ENCODE measurements at regions not wholly inside any gene's neighbourhood (a gene's known extent, or its start where the extent isn't known, plus 50 kb on each side); places are given as distances from the start of the nearest gene placed in this dataset.

DNA sequence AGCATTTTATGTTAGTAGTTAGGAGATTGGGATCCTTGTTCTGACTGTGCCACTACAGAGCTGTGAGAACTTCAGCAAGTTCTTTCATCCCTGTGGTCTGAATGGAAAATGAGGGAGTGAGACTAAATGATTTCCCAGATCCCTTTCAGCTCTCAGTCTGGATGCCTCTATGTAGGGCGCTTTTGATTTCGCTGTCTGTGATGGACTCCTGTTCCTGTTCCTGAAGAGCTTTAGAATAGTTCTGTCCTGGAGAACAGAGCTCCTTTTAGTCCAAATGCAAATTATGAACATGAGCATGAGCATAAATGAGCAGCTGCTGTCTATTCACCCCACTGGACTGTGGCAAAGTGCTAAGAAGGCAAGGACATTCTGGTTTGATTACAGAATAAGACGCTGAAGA is 61.4 kb upstream of the NT5E start:
- H3K27me3 ChIP-seq (ENCODE audit: low read length), result no peaks in the 10 kb centered on the region
- H3K9me2 ChIP-seq (replicated peaks; ENCODE audit: insufficient read depth, low read length), result no peaks in the 10 kb centered on the region; the same call in 1 of the 2 replicates
- no peaks in the 10 kb centered on the region for H4K20me1 ChIP-seq (ENCODE audit: insufficient read depth, low read depth, low read length)
- no peak overlapping the region for H3K4me3 ChIP-seq (ENCODE audit: low read length)
- H3K4me1 ChIP-seq (ENCODE audit: low read length), result no peaks in the 10 kb centered on the region
- H2AFZ ChIP-seq (ENCODE audit: low read length), result no peak overlapping the region
- no peaks in the 10 kb centered on the region for H3K79me2 ChIP-seq (ENCODE audit: low read length)
- no peak overlapping the region for H3K27ac ChIP-seq (ENCODE audit: low read length)
- H3K36me3 ChIP-seq (ENCODE audit: insufficient read depth, low read length), result no peaks in the 10 kb centered on the region
- H3K9ac ChIP-seq (ENCODE audit: low read length), result no peak overlapping the region
- DNase-seq, result no peak
- H3K9me3 ChIP-seq (ENCODE audit: low read length), result no peaks in the 10 kb centered on the region
- H3K4me2 ChIP-seq (ENCODE audit: low read depth, low read length, poor library complexity, severe bottlenecking), result no peak overlapping the region

GRCh38 chr6:85385636-85386315 is 64.1 kb upstream of the NT5E start:
- H3K27me3 ChIP-seq (ENCODE audit: low read length), result no peaks in the 10 kb centered on the region
- no peaks in the 10 kb centered on the region for H4K20me1 ChIP-seq (ENCODE audit: insufficient read depth, low read depth, low read length)
- no peak overlapping the region for H2AFZ ChIP-seq (ENCODE audit: low read length)
- no peak overlapping the region for H3K4me2 ChIP-seq (ENCODE audit: low read depth, low read length, poor library complexity, severe bottlenecking)
- no peaks in the 10 kb centered on the region for H3K79me2 ChIP-seq (ENCODE audit: low read length)
- no peak overlapping the region for H3K27ac ChIP-seq (ENCODE audit: low read length)
- H3K36me3 ChIP-seq (ENCODE audit: insufficient read depth, low read length), result no peaks in the 10 kb centered on the region
- no peaks in the 10 kb centered on the region for H3K9me3 ChIP-seq (ENCODE audit: low read length)
- H3K4me3 ChIP-seq (ENCODE audit: low read length), result no peak overlapping the region
- H3K4me1 ChIP-seq (ENCODE audit: low read length), result no peaks in the 10 kb centered on the region
- DNase-seq, result no peak
- H3K9me2 ChIP-seq (replicated peaks; ENCODE audit: insufficient read depth, low read length), result no peaks in the 10 kb centered on the region
- no peak overlapping the region for H3K9ac ChIP-seq (ENCODE audit: low read length)

- Histone ChIP-seq H3K9me2 (replicated peaks; ENCODE audit: insufficient read depth, low read length) (no peaks in the 10 kb centered on the region), H3K27ac (ENCODE audit: low read length) (no peak overlapping the region), H3K79me2 (ENCODE audit: low read length) (no peaks in the 10 kb centered on the region), H3K4me2 (ENCODE audit: low read depth, low read length, poor library complexity, severe bottlenecking) (no peak overlapping the region), H3K27me3 (ENCODE audit: low read length) (no peaks in the 10 kb centered on the region), H2AFZ (ENCODE audit: low read length) (no peak overlapping the region), H3K4me1 (ENCODE audit: low read length) (no peaks in the 10 kb centered on the region), H4K20me1 (ENCODE audit: insufficient read depth, low read depth, low read length) (no peaks in the 10 kb centered on the region), H3K9me3 (ENCODE audit: low read length) (no peaks in the 10 kb centered on the region), H3K4me3 (ENCODE audit: low read length) (no peak overlapping the region), H3K36me3 (ENCODE audit: insufficient read depth, low read length) (no peaks in the 10 kb centered on the region), H3K9ac (ENCODE audit: low read length) (no peak overlapping the region)
- no peak for DNase-seq
These were observed 66.8 kb upstream of the NT5E start for GRCh38 chr6:85383042-85383441.

DNA sequence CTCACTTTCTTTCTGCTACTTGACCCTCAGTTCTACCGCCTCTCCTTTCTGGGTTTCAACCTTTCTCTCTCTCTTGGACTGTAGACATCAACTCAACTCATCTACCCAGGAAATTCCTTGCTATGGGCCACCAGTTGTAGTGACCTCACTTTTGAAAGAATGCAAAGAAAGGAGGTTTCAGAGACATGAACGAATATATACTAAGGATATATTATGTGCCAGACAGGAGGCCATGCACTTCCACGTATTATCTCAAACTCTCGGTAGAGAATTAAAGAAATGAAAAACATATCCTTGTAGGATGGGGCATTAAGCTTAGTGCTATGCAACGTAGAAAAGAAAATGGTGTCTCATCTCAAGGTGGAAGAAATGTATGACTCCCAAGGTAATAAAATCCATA is 67.3 kb upstream of the NT5E start:
- no peak overlapping the region for H2AFZ ChIP-seq (ENCODE audit: low read length)
- no peaks in the 10 kb centered on the region for H3K4me1 ChIP-seq (ENCODE audit: low read length)
- no peaks in the 10 kb centered on the region for H4K20me1 ChIP-seq (ENCODE audit: insufficient read depth, low read depth, low read length)
- no peak overlapping the region for H3K9ac ChIP-seq (ENCODE audit: low read length)
- no peaks in the 10 kb centered on the region for H3K9me3 ChIP-seq (ENCODE audit: low read length)
- no peaks in the 10 kb centered on the region for H3K79me2 ChIP-seq (ENCODE audit: low read length)
- H3K27me3 ChIP-seq (ENCODE audit: low read length), result no peaks in the 10 kb centered on the region
- H3K4me2 ChIP-seq (ENCODE audit: low read depth, low read length, poor library complexity, severe bottlenecking), result no peak overlapping the region
- no peak overlapping the region for H3K4me3 ChIP-seq (ENCODE audit: low read length)
- H3K27ac ChIP-seq (ENCODE audit: low read length), result no peak overlapping the region
- H3K36me3 ChIP-seq (ENCODE audit: insufficient read depth, low read length), result no peaks in the 10 kb centered on the region
- H3K9me2 ChIP-seq (replicated peaks; ENCODE audit: insufficient read depth, low read length), result no peaks in the 10 kb centered on the region
- DNase-seq, result no peak

DNA sequence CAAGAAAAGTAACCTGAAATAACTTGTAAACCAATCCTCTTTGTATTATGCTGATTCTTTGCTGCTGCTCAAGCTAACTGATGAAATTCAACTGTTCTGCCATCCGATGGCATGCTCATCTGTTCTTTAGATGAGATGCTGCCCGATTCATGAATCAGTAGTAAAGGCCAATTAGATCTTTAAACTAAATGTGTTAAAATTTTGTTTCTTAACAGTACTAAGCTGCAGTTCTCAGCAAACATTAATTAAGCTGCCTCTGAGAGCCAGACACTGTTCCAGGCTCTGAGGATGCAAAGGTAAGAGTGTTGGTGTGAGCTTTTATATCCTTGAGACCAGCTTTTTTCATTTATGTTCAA is 77.0 kb upstream of the NT5E start:
- no peaks in the 10 kb centered on the region for H3K27me3 ChIP-seq (ENCODE audit: low read length)
- H3K79me2 ChIP-seq (ENCODE audit: low read length), result no peaks in the 10 kb centered on the region
- H3K4me2 ChIP-seq (ENCODE audit: low read depth, low read length, poor library complexity, severe bottlenecking), result no peak overlapping the region
- H4K20me1 ChIP-seq (ENCODE audit: insufficient read depth, low read depth, low read length), result no peaks in the 10 kb centered on the region
- no peak overlapping the region for H2AFZ ChIP-seq (ENCODE audit: low read length)
- no peaks in the 10 kb centered on the region for H3K9me3 ChIP-seq (ENCODE audit: low read length)
- no peak overlapping the region for H3K4me3 ChIP-seq (ENCODE audit: low read length)
- no peaks in the 10 kb centered on the region for H3K4me1 ChIP-seq (ENCODE audit: low read length)
- peak; percentile 11 for DNase-seq
- H3K9ac ChIP-seq (ENCODE audit: low read length), result no peak overlapping the region
- H3K27ac ChIP-seq (ENCODE audit: low read length), result no peak overlapping the region
- H3K36me3 ChIP-seq (ENCODE audit: insufficient read depth, low read length), result no peaks in the 10 kb centered on the region
- H3K9me2 ChIP-seq (replicated peaks; ENCODE audit: insufficient read depth, low read length), result no peaks in the 10 kb centered on the region

GRCh38 chr6:85372188-85372914 is 77.5 kb upstream of the NT5E start:
- Histone ChIP-seq H3K4me2 (ENCODE audit: low read depth, low read length, poor library complexity, severe bottlenecking) (no peak overlapping the region), H2AFZ (ENCODE audit: low read length) (no peak overlapping the region), H3K79me2 (ENCODE audit: low read length) (no peaks in the 10 kb centered on the region), H3K4me3 (ENCODE audit: low read length) (no peak overlapping the region), H3K9me2 (replicated peaks; ENCODE audit: insufficient read depth, low read length) (no peaks in the 10 kb centered on the region), H4K20me1 (ENCODE audit: insufficient read depth, low read depth, low read length) (no peaks in the 10 kb centered on the region), H3K27me3 (ENCODE audit: low read length) (no peaks in the 10 kb centered on the region), H3K27ac (ENCODE audit: low read length) (no peak overlapping the region), H3K9me3 (ENCODE audit: low read length) (no peaks in the 10 kb centered on the region), H3K4me1 (ENCODE audit: low read length) (no peaks in the 10 kb centered on the region), H3K36me3 (ENCODE audit: insufficient read depth, low read length) (no peaks in the 10 kb centered on the region), H3K9ac (ENCODE audit: low read length) (no peak overlapping the region)
- DNase-seq, result peak; percentile 55

DNA sequence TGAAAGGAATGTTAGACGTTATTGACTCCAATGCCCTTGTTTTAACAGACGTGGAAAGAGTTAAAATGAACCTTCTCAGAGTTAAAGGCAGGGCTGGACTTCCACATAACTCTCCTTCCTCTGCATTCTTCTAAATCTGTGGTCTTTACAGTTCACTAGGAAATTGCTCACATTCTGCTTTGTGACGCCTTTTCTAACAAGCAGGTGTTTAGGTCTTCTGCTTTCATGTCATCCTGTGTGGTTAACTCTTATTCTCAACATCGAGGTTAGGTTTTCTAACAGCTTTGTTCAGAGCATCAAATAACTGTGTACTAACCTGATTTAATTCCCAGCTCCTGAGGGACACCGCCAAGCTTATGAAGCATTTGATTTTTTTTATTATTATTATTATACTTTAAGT is 81.3 kb upstream of the NT5E start:
- Histone ChIP-seq H3K9me2 (replicated peaks; ENCODE audit: insufficient read depth, low read length) (no peaks in the 10 kb centered on the region), H3K4me1 (ENCODE audit: low read length) (no peaks in the 10 kb centered on the region), H3K4me2 (ENCODE audit: low read depth, low read length, poor library complexity, severe bottlenecking) (no peak overlapping the region), H2AFZ (ENCODE audit: low read length) (no peak overlapping the region), H3K36me3 (ENCODE audit: insufficient read depth, low read length) (no peaks in the 10 kb centered on the region), H3K4me3 (ENCODE audit: low read length) (no peak overlapping the region), H3K27me3 (ENCODE audit: low read length) (no peaks in the 10 kb centered on the region), H3K9me3 (ENCODE audit: low read length) (no peaks in the 10 kb centered on the region), H3K79me2 (ENCODE audit: low read length) (no peaks in the 10 kb centered on the region), H4K20me1 (ENCODE audit: insufficient read depth, low read depth, low read length) (no peaks in the 10 kb centered on the region), H3K27ac (ENCODE audit: low read length) (no peak overlapping the region), H3K9ac (ENCODE audit: low read length) (no peak overlapping the region)
- DNase-seq, result no peak

GRCh38 chr6:85364344-85364743 is 85.5 kb upstream of the NT5E start:
- no peak overlapping the region for H3K4me2 ChIP-seq (ENCODE audit: low read depth, low read length, poor library complexity, severe bottlenecking)

More at GRCh38 chr6:85364344-85364743, 85.5 kb upstream of the NT5E start:
- Histone ChIP-seq H3K36me3 (ENCODE audit: insufficient read depth, low read length) (no peaks in the 10 kb centered on the region), H3K4me1 (ENCODE audit: low read length) (no peaks in the 10 kb centered on the region), H3K79me2 (ENCODE audit: low read length) (no peaks in the 10 kb centered on the region), H3K4me3 (ENCODE audit: low read length) (no peak overlapping the region), H2AFZ (ENCODE audit: low read length) (no peak overlapping the region), H3K9me2 (replicated peaks; ENCODE audit: insufficient read depth, low read length) (no peaks in the 10 kb centered on the region), H3K9ac (ENCODE audit: low read length) (no peak overlapping the region), H3K27ac (ENCODE audit: low read length) (no peak overlapping the region), H4K20me1 (ENCODE audit: insufficient read depth, low read depth, low read length) (no peaks in the 10 kb centered on the region), H3K9me3 (ENCODE audit: low read length) (no peaks in the 10 kb centered on the region), H3K27me3 (ENCODE audit: low read length) (no peaks in the 10 kb centered on the region)
- no peak for DNase-seq

Measured in Karpas-422 (cell line).